SU-DHL-6 (cell line): ENCODE measurements at regions not wholly inside any gene's neighbourhood (a gene's known extent, or its start where the extent isn't known, plus 50 kb on each side); places are given as distances from the start of the nearest gene placed in this dataset.
"Not testable (repeated sequence)": the region's sequence is repeated elsewhere in the genome, so short reads cannot be mapped to it uniquely, and the experiment has no call there.

Experiments used
- CTCF ChIP-seq: fragments of 200-600 bp; sonication (generic); IDR thresholded peaks from one replicate; pipeline ENCODE4 v1.5.1; 2017; ENCODE audit warnings: antibody characterized with exemption, mild to moderate bottlenecking, low read length, moderate library complexity; ENCODE audit not compliant: insufficient read depth, poor library complexity, severe bottlenecking
- EZH2phosphoT487 ChIP-seq: fragments of 200-600 bp; sonication (generic), shearing (Covaris generic); conservative IDR thresholded peaks from 2 replicates; pipeline ENCODE4 v1.6.1; 2018; ENCODE audit warnings: mild to moderate bottlenecking, antibody characterized with exemption, low read length, moderate library complexity, mixed read lengths

GRCh38 chr4:129853685-129854467, 757.9 kb downstream of the C4orf33 start:
- TF ChIP-seq CTCF, EZH2phosphoT487: not testable (repeated sequence)
